Gastroesophageal sphincter (tissue), 3 donors: ENCODE measurements at regions not wholly inside any gene's neighbourhood (a gene's known extent, or its start where the extent isn't known, plus 50 kb on each side); places are given as distances from the start of the nearest gene placed in this dataset.

Experiments used
- CTCF ChIP-seq, 4 experiments: fragments of 200-600 bp in 2 of 4; fragments of 450-650 bp in 2 of 4; sonication (generic) in 1 of 4; IDR thresholded peaks; one replicate each; pipeline ENCODE4 v1.5.1; 2017 to 2019; ENCODE audit warnings: antibody characterized with exemption in 4 of 4, mild to moderate bottlenecking in 2 of 4, moderate library complexity in 2 of 4
- POLR2A ChIP-seq, 2 donors: fragments of 450-650 bp; IDR thresholded peaks; one replicate each; pipeline ENCODE4 v1.6.1; 2017; ENCODE audit warnings: antibody characterized with exemption in 2 of 2, mild to moderate bottlenecking in 2 of 2, moderate library complexity in 1 of 2

- no peak for TF ChIP-seq CTCF (IDR thresholded peaks at IDR 0.05)
- TF ChIP-seq POLR2A (IDR thresholded peaks at IDR 0.05) = no peak
Observed at GRCh38 chr11:80031014-80031600, 590.3 kb upstream of the TENM4 start.
